K562 (cell line): ENCODE measurements at regions not wholly inside any gene's neighbourhood (a gene's known extent, or its start where the extent isn't known, plus 50 kb on each side); places are given as distances from the start of the nearest gene placed in this dataset.

Source experiments
- ATAC-seq: fragments of 200-7000 bp; cut with Tn5 transposase; 3 replicates; pipeline ENCODE4 v1.9.1; 2020; ENCODE audit warnings: moderate library complexity
- BruUV-seq: library from RNA; stranded (reverse); fragments of 400-500 nt; replicated peaks from 2 replicates; lab custom pipeline; 2021; lab: Mats Ljungman, UMichigan
- CTCF ChIA-PET: fragments of 300-600 bp; formaldehyde crosslinking; extraction: SDS; loops from one replicate; lab custom pipeline; 2021; ENCODE audit warnings: low intra/inter-chr PET ratio; lab: Yijun Ruan, JAX
- POLR2A ChIA-PET: fragments of 300-600, 350-650 bp; sonication (Branson Sonifier 250); formaldehyde crosslinking; extraction: SDS; loops from one replicate; lab custom pipeline; 2021; ENCODE audit warnings: antibody characterized with exemption, inconsistent platforms; lab: Yijun Ruan, JAX
- DNase-seq, 4 experiments: peaks; one replicate each; pipeline versions ENCODE4 v3.0.0 to v3.0.0-alpha.2; 2011 to 2018; ENCODE audit warnings: low spot score in 3 of 4, mixed read lengths in 3 of 4; ENCODE audit errors: extremely low read depth in 1 of 4
- FAIRE-seq: peaks from 2 replicates; lab custom pipeline; 2011; peaks lifted over from hg19 to GRCh38; lab: Jason Lieb, UNC
- H2AFZ ChIP-seq: 2 replicates; pipeline ENCODE4 v1.6.0; 2011; ENCODE audit warnings: low read depth, low read length, control low read depth, inconsistent platforms
- H3K27ac ChIP-seq: fragments of 200-600 bp; 3 replicates; pipeline ENCODE4 v1.8.0; 2011; ENCODE audit warnings: low read depth, mild to moderate bottlenecking, control low read depth, inconsistent platforms, low read length, moderate library complexity, mixed read lengths; ENCODE audit errors: extremely low read depth
- H3K27me3 ChIP-seq, 2 experiments: fragments of 300-600 bp in 1 of 2; 2 replicates in 1 of 2; 3 replicates in 1 of 2; pipeline versions ENCODE4 v1.6.0 to v1.8.0; 2011; ENCODE audit warnings: inconsistent platforms in 2 of 2, low read length in 2 of 2, mild to moderate bottlenecking in 1 of 2, mixed read lengths in 1 of 2, moderate library complexity in 1 of 2; ENCODE audit not compliant: control insufficient read depth in 2 of 2, insufficient read depth in 2 of 2
- H3K36me3 ChIP-seq: fragments of 300-600 bp; 3 replicates; pipeline ENCODE4 v1.8.0; 2011; ENCODE audit warnings: mild to moderate bottlenecking, low read length, inconsistent platforms; ENCODE audit not compliant: control insufficient read depth, insufficient read depth
- H3K4me1 ChIP-seq, 2 experiments: fragments of 200-600 bp in 1 of 2; replicated peaks in 1 of 2; 2 replicates in 1 of 2; 3 replicates in 1 of 2; pipeline versions ENCODE4 v1.5.1 to v1.8.0; 2011; ENCODE audit warnings: inconsistent platforms in 2 of 2, low read length in 2 of 2, mild to moderate bottlenecking in 1 of 2, mixed read lengths in 1 of 2, moderate library complexity in 1 of 2; ENCODE audit not compliant: control insufficient read depth in 2 of 2, insufficient read depth in 2 of 2
- H3K4me2 ChIP-seq: 2 replicates; pipeline ENCODE4 v1.6.1; 2011; ENCODE audit warnings: low read length, control low read depth, inconsistent platforms, mixed read lengths; ENCODE audit not compliant: insufficient read depth
- H3K4me3 ChIP-seq: fragments of 200-600 bp; sonication (generic), shearing (Covaris generic); 2 replicates; pipeline ENCODE4 v1.5.1; 2016; ENCODE audit warnings: control low read depth, inconsistent platforms
- H3K79me2 ChIP-seq: fragments of 200-600 bp; 3 replicates; pipeline ENCODE4 v1.8.0; 2011; ENCODE audit warnings: low read length, inconsistent platforms; ENCODE audit not compliant: control insufficient read depth, insufficient read depth
- H3K9ac ChIP-seq, 2 experiments: 2 replicates each; pipeline versions ENCODE4 v1.6.0 to v1.6.1; 2011; ENCODE audit warnings: low read depth in 2 of 2, low read length in 2 of 2, control low read depth in 1 of 2, inconsistent platforms in 1 of 2, mild to moderate bottlenecking in 1 of 2, mixed read lengths in 1 of 2; ENCODE audit not compliant: insufficient read depth in 1 of 2
- H3K9me1 ChIP-seq: one replicate; pipeline ENCODE4 v1.6.0; 2011; ENCODE audit warnings: inconsistent platforms, mild to moderate bottlenecking, low read length, moderate library complexity; ENCODE audit not compliant: control insufficient read depth, insufficient read depth
- H3K9me3 ChIP-seq: replicated peaks from 2 replicates; pipeline ENCODE4 v1.5.1; 2011; ENCODE audit warnings: low read depth, low read length, inconsistent platforms; ENCODE audit not compliant: control insufficient read depth, insufficient read depth
- H4K20me1 ChIP-seq: replicated peaks from 2 replicates; pipeline ENCODE4 v1.6.1; 2011; ENCODE audit warnings: low read length, inconsistent platforms, mixed read lengths; ENCODE audit not compliant: control insufficient read depth, insufficient read depth
- BDP1 ChIP-seq: IDR thresholded peaks from 3 replicates; pipeline ENCODE4 v1.6.1; 2011; ENCODE audit not compliant: insufficient read length, insufficient read depth
- DIDO1 ChIP-seq: fragments of 450-650 bp; IDR thresholded peaks from 2 replicates; pipeline ENCODE4 v1.6.1; 2016; ENCODE audit warnings: low read depth, missing biosample characterization, missing genetic modification characterization
- EP300 ChIP-seq: IDR thresholded peaks from 2 replicates; pipeline ENCODE4 v1.6.1; 2012; ENCODE audit warnings: low read length, improper control_type of control experiment
- KDM1A ChIP-seq, 2 experiments: fragments of 450-650 bp; IDR thresholded peaks; 2 replicates each; pipeline ENCODE4 v1.6.1; 2016; ENCODE audit warnings: mild to moderate bottlenecking in 2 of 2
- NCOA6 ChIP-seq: fragments of 450-650 bp; IDR thresholded peaks from 2 replicates; pipeline ENCODE4 v1.6.1; 2017; ENCODE audit warnings: mild to moderate bottlenecking
- SAFB2 ChIP-seq: fragments of 200-400 bp; formaldehyde crosslinking; IDR thresholded peaks from 2 replicates; pipeline ENCODE4 v1.6.1; 2018; ENCODE audit warnings: borderline replicate concordance, low read length, low read depth, moderate library complexity; ENCODE audit not compliant: severe bottlenecking
- ZBED1 ChIP-seq: IDR thresholded peaks from 2 replicates; pipeline ENCODE4 v1.6.1; 2014
- ZC3H8 ChIP-seq: fragments of 450-650 bp; IDR thresholded peaks from 2 replicates; pipeline ENCODE4 v1.6.1; 2017
- ZNF584 ChIP-seq: fragments of 200-800 bp; sonication (Bioruptor generic); IDR thresholded peaks from 2 replicates; pipeline ENCODE4 v1.6.1; 2016; ENCODE audit warnings: low read depth, mild to moderate bottlenecking, missing genetic modification characterization, missing compliant biosample characterization
- WGBS: fragments of 100-300 bp; shearing (Covaris generic); methylation state at CpG from one replicate; pipeline ENCODE4 v1.1.6; 2016; ENCODE audit warnings: low coverage, mixed read lengths; ENCODE audit not compliant: insufficient coverage; ENCODE audit errors: missing lambda C conversion rate; 5-methylcytosine and 5-hydroxymethylcytosine counted together
- in situ Hi-C: fragments of 300-500 bp; cut with MboI; formaldehyde crosslinking; loops from 4 replicates; pipeline ENCODE4 v1.15.0; 2018; ENCODE audit warnings: inconsistent platforms, mixed read lengths
- intact Hi-C: fragments of 100-400 bp; cut with micrococcal nuclease; formaldehyde crosslinking; loops from 2 replicates; pipeline ENCODE4 v1.14.2; 2022
- TF ChIP-seq, protein P1 (sequence below), 2 experiments: fragments of 450-650 bp; formaldehyde crosslinking in 1 of 2; IDR thresholded peaks; 2 replicates each; pipeline versions ENCODE4 v1.4.0 to v1.6.1; 2014 to 2020; ENCODE audit warnings: mild to moderate bottlenecking in 2 of 2, borderline replicate concordance in 1 of 2, low read depth in 1 of 2
- TF ChIP-seq, protein P2 (sequence below): fragments of 250-450 bp; sonication (Bioruptor Pico); IDR thresholded peaks from 2 replicates; pipeline ENCODE4 v1.8.0; 2022; ENCODE audit warnings: moderate library complexity, mild to moderate bottlenecking, inconsistent platforms
- TF ChIP-seq, protein P3 (sequence below): fragments of 250-450 bp; sonication (Bioruptor Pico); IDR thresholded peaks from 2 replicates; pipeline ENCODE4 v1.4.0; 2020; ENCODE audit warnings: mild to moderate bottlenecking

DNA sequence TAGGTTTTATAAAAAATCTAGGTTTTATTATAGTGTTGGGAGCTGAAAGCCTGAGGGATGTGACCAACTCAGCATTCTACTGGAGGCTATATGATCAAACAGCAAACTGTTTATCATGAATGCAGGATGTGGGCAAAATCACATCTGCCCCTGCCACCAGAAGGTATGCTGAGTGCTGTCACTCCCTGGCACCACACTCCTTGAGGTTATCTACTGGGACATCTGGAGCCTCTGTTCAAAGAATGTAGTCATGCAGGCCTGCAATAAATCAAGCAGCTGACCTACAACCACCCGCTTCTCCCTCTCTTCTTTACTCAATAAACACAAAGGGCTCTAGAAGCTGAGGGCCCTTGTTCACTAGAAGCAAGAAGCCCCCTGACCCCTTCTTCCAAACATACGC lies 328.4 kb upstream of the DDX18 start:
- TF ChIP-seq DIDO1 (tag) = no peak
- TF ChIP-seq, protein P1, sequence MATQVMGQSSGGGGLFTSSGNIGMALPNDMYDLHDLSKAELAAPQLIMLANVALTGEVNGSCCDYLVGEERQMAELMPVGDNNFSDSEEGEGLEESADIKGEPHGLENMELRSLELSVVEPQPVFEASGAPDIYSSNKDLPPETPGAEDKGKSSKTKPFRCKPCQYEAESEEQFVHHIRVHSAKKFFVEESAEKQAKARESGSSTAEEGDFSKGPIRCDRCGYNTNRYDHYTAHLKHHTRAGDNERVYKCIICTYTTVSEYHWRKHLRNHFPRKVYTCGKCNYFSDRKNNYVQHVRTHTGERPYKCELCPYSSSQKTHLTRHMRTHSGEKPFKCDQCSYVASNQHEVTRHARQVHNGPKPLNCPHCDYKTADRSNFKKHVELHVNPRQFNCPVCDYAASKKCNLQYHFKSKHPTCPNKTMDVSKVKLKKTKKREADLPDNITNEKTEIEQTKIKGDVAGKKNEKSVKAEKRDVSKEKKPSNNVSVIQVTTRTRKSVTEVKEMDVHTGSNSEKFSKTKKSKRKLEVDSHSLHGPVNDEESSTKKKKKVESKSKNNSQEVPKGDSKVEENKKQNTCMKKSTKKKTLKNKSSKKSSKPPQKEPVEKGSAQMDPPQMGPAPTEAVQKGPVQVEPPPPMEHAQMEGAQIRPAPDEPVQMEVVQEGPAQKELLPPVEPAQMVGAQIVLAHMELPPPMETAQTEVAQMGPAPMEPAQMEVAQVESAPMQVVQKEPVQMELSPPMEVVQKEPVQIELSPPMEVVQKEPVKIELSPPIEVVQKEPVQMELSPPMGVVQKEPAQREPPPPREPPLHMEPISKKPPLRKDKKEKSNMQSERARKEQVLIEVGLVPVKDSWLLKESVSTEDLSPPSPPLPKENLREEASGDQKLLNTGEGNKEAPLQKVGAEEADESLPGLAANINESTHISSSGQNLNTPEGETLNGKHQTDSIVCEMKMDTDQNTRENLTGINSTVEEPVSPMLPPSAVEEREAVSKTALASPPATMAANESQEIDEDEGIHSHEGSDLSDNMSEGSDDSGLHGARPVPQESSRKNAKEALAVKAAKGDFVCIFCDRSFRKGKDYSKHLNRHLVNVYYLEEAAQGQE (IDR thresholded peaks at IDR 0.05; ENCODE audit: borderline replicate concordance) = no peak
- TF ChIP-seq, protein P1 (CRISPR knock-in tag; IDR thresholded peaks at IDR 0.05; ENCODE audit: low read depth) = no peak
- TF ChIP-seq KDM1A (IDR thresholded peaks at IDR 0.05) = no peak
- no peak for TF ChIP-seq SAFB2
- no peak for TF ChIP-seq EP300
- no peak for TF ChIP-seq BDP1
- TF ChIP-seq, protein P2, sequence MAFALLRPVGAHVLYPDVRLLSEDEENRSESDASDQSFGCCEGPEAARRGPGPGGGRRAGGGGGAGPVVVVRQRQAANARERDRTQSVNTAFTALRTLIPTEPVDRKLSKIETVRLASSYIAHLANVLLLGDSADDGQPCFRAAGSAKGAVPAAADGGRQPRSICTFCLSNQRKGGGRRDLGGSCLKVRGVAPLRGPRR (CRISPR knock-in tag) = no peak
- TF ChIP-seq ZNF584 (CRISPR knock-in tag) = no peak
- no peak for TF ChIP-seq ZC3H8
- no peak for TF ChIP-seq NCOA6
- TF ChIP-seq ZBED1 = no peak
- TF ChIP-seq, protein P3, sequence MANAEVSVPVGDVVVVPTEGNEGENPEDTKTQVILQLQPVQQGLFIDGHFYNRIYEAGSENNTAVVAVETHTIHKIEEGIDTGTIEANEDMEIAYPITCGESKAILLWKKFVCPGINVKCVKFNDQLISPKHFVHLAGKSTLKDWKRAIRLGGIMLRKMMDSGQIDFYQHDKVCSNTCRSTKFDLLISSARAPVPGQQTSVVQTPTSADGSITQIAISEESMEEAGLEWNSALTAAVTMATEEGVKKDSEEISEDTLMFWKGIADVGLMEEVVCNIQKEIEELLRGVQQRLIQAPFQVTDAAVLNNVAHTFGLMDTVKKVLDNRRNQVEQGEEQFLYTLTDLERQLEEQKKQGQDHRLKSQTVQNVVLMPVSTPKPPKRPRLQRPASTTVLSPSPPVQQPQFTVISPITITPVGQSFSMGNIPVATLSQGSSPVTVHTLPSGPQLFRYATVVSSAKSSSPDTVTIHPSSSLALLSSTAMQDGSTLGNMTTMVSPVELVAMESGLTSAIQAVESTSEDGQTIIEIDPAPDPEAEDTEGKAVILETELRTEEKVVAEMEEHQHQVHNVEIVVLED (CRISPR knock-in tag) = no peak
- H3K4me1 ChIP-seq = no peaks in the 10 kb centered on the region
- no peaks in the 10 kb centered on the region for H3K9me1 ChIP-seq
- no peak overlapping the region for H3K9ac ChIP-seq
- CTCF ChIA-PET = no interaction called here
- no peak for FAIRE-seq
- WGBS = 0% methylated on average over 2 of the region's 2 CpGs
- no peaks in the 10 kb centered on the region for H4K20me1 ChIP-seq
- H3K27ac ChIP-seq = no peak overlapping the region
- no peaks in the 10 kb centered on the region for H3K79me2 ChIP-seq
- BruUV-seq = no TSS peak
- no peaks in the 10 kb centered on the region for H3K36me3 ChIP-seq
- DNase-seq = no peak
- intact Hi-C loops (no loop called here), in situ Hi-C loops (no loop called here)
- no peak overlapping the region for H2AFZ ChIP-seq
- H3K4me2 ChIP-seq = no peak overlapping the region
- no peaks in the 10 kb centered on the region for H3K27me3 ChIP-seq
- POLR2A ChIA-PET = no interaction called here
- ATAC-seq = no peak
- no peaks in the 10 kb centered on the region for H3K9me3 ChIP-seq
- no peak overlapping the region for H3K4me3 ChIP-seq
